ENCODE measurements at regions not wholly inside any gene's neighbourhood (a gene's known extent, or its start where the extent isn't known, plus 50 kb on each side); places are given as distances from the start of the nearest gene placed in this dataset.

DNA sequence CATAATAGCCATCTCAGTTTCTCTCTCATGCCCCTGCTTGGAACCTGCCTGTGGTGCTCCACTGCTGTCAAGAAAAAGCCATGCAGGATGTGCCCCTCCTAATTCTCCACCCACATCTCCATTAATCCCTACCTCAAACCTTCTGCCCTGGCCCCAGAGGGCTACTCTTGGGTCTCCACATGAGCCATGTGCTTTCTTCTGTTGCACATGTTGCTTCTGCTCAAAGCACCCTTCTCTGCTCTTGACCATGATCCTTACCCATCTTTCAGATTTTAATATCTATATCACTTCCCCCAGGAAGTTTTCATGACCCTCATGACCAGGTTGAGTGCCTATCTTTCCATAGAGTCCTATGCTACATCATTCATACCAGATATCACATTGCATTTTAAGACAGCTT, 514.2 kb downstream of the RPS24 start:
- DNase-seq (no peak), ATAC-seq (no peak)
- intact Hi-C loops (cut with DNase I), result no loop called here
- Histone ChIP-seq H3K27ac (no peak overlapping the region), H3K4me3 (no peak overlapping the region), H3K4me1 (peaks cover 13 to 17% of the 10 kb centered on the region in 2 donors), H3K9me3 (no peaks in the 10 kb centered on the region), H3K27me3 (no peaks in the 10 kb centered on the region), H3K36me3 (no peaks in the 10 kb centered on the region)
- TF ChIP-seq CTCF (IDR thresholded peaks at IDR 0.05), result no peak

DNA sequence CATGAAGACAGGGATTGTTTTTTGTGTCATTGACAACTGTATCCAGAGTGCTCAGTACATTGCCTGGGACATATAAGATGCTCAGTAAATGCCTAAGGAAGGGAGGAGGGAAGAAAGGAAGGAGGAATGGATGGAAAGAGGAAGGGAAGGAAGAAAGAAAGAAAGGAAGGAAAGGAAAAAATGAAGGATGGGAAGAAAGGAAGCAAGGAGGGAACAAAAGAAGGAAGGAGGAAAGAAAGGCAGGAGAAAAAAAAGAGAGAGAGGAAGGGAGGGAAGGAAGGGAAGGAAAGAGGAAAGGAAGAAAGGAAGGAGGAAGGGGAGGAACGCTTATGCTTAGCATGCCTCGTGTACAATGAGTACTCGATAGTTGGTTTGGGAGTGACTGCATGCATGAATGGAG, 514.7 kb downstream of the RPS24 start:
- ATAC-seq, result no peak
- Histone ChIP-seq H3K27me3 (no peaks in the 10 kb centered on the region), H3K9me3 (no peaks in the 10 kb centered on the region), H3K4me3 (no peak overlapping the region), H3K4me1 (peaks cover 9 to 12% of the 10 kb centered on the region in 2 donors), H3K36me3 (no peaks in the 10 kb centered on the region), H3K27ac (no peak overlapping the region)
- no peak for DNase-seq
- intact Hi-C loops (cut with DNase I), result no loop called here
- no peak for TF ChIP-seq CTCF (IDR thresholded peaks at IDR 0.05)

- intact Hi-C loops (cut with DNase I), result no loop called here
- no peak for DNase-seq
- Histone ChIP-seq H3K36me3 (no peaks in the 10 kb centered on the region), H3K9me3 (no peaks in the 10 kb centered on the region), H3K27me3 (no peaks in the 10 kb centered on the region), H3K27ac (no peak overlapping the region), H3K4me3 (no peak overlapping the region), H3K4me1 (peaks cover 2 to 6% of the 10 kb centered on the region in 2 donors)
- no peak for ATAC-seq
- no peak for TF ChIP-seq CTCF (IDR thresholded peaks at IDR 0.05)
These were observed 515.7 kb downstream of the RPS24 start for GRCh38 chr10:78549140-78549935.

- Histone ChIP-seq H3K4me1 (no peaks in the 10 kb centered on the region), H3K27ac (no peak overlapping the region), H3K36me3 (no peaks in the 10 kb centered on the region), H3K4me3 (no peak overlapping the region), H3K27me3 (no peaks in the 10 kb centered on the region), H3K9me3 (no peaks in the 10 kb centered on the region)
- intact Hi-C loops (cut with DNase I), result no loop called here
- DNase-seq (no peak), ATAC-seq (no peak)
- no peak for TF ChIP-seq CTCF (IDR thresholded peaks at IDR 0.05)
These were observed 516.4 kb downstream of the RPS24 start for GRCh38 chr10:78550090-78550489.

- TF ChIP-seq CTCF (IDR thresholded peaks at IDR 0.05), result no peak
- no peak for ATAC-seq
- Histone ChIP-seq H3K36me3 (no peaks in the 10 kb centered on the region), H3K27ac (no peak overlapping the region), H3K4me1 (no peaks in the 10 kb centered on the region), H3K27me3 (no peaks in the 10 kb centered on the region), H3K9me3 (no peaks in the 10 kb centered on the region), H3K4me3 (no peak overlapping the region)
- no peak for DNase-seq
- intact Hi-C loops (cut with DNase I), result no loop called here
These were observed 517.1 kb downstream of the RPS24 start for GRCh38 chr10:78550716-78551115.

All from left lung (tissue), 4 donors.